ENCODE measurements at regions not wholly inside any gene's neighbourhood (a gene's known extent, or its start where the extent isn't known, plus 50 kb on each side); places are given as distances from the start of the nearest gene placed in this dataset.

GRCh38 chr10:42367532-42368230, 270.7 kb downstream of the ZNF33B start:
- TF ChIP-seq CTCF (IDR thresholded peaks at IDR 0.05) = no peak

GRCh38 chr10:42351745-42352144, 286.6 kb downstream of the ZNF33B start:
- TF ChIP-seq CTCF (IDR thresholded peaks at IDR 0.05) = no peak

GRCh38 chr10:42304341-42304740, 334.0 kb downstream of the ZNF33B start:
- TF ChIP-seq CTCF (IDR thresholded peaks at IDR 0.05) = no peak

GRCh38 chr10:42269788-42270187, 368.6 kb downstream of the ZNF33B start:
- TF ChIP-seq CTCF (IDR thresholded peaks at IDR 0.05) = 0 out of 2 replicates have a peak, but pooled peaks have one; percentile 10

GRCh38 chr10:42242135-42242805, 396.1 kb downstream of the ZNF33B start:
- no peak for TF ChIP-seq CTCF (IDR thresholded peaks at IDR 0.05)

GRCh38 chr10:42192450-42192849, 445.9 kb downstream of the ZNF33B start:
- peak; percentile 52 for TF ChIP-seq CTCF (IDR thresholded peaks at IDR 0.05)

GRCh38 chr10:42177793-42178689, 460.3 kb downstream of the ZNF33B start:
- TF ChIP-seq CTCF (IDR thresholded peaks at IDR 0.05) = peak; percentile 61; the same call in 1 of the 2 replicates

Measured in LNCAP (cell line).